Endodermal cell (in vitro differentiated cells): ENCODE measurements at regions not wholly inside any gene's neighbourhood (a gene's known extent, or its start where the extent isn't known, plus 50 kb on each side); places are given as distances from the start of the nearest gene placed in this dataset.

Experiments used
- DNase-seq: peaks from one replicate; pipeline ENCODE4 v3.0.0-alpha.2; 2017
- H3K27ac ChIP-seq: 2 replicates; pipeline ENCODE4 v1.5.1; 2013; ENCODE audit warnings: mild to moderate bottlenecking, low read depth, low read length, moderate library complexity
- H3K27me3 ChIP-seq: 2 replicates; pipeline ENCODE4 v1.6.1; 2013; ENCODE audit warnings: mild to moderate bottlenecking, low read length, moderate library complexity; ENCODE audit not compliant: insufficient read depth, control insufficient read depth, poor library complexity, severe bottlenecking
- H3K36me3 ChIP-seq: 2 replicates; pipeline ENCODE4 v1.7.0; 2013; ENCODE audit warnings: mild to moderate bottlenecking, low read length, moderate library complexity; ENCODE audit not compliant: control insufficient read depth, insufficient read depth
- H3K4me1 ChIP-seq: one replicate; pipeline ENCODE4 v1.7.0; 2013; ENCODE audit warnings: low read length; ENCODE audit not compliant: control insufficient read depth, insufficient read depth
- H3K4me3 ChIP-seq: 2 replicates; pipeline ENCODE4 v1.5.1; 2013; ENCODE audit warnings: mild to moderate bottlenecking, low read length, moderate library complexity
- H3K9ac ChIP-seq: 2 replicates; pipeline ENCODE4 v1.6.1; 2013; ENCODE audit warnings: mild to moderate bottlenecking, low read length, moderate library complexity; ENCODE audit not compliant: poor library complexity, severe bottlenecking; ENCODE audit errors: extremely low read depth
- H3K9me3 ChIP-seq: 2 replicates; pipeline ENCODE4 v1.6.1; 2013; ENCODE audit warnings: mild to moderate bottlenecking, low read length, moderate library complexity; ENCODE audit not compliant: control insufficient read depth
- H3K27ac Mint-ChIP-seq: 2 replicates; pipeline ENCODE4 v1.8.0; 2020; ENCODE audit warnings: mixed read lengths
- H3K27me3 Mint-ChIP-seq: 2 replicates; pipeline ENCODE4 v1.8.0; 2021; ENCODE audit warnings: mild to moderate bottlenecking, mixed read lengths; ENCODE audit not compliant: insufficient read depth
- H3K36me3 Mint-ChIP-seq: 2 replicates; pipeline ENCODE4 v1.8.0; 2020; ENCODE audit warnings: low read depth, mixed read lengths
- H3K4me1 Mint-ChIP-seq: 2 replicates; pipeline ENCODE4 v1.8.0; 2020; ENCODE audit warnings: mixed read lengths
- H3K4me3 Mint-ChIP-seq: 2 replicates; pipeline ENCODE4 v1.8.0; 2020; ENCODE audit warnings: mild to moderate bottlenecking, moderate library complexity, mixed read lengths
- H3K9me3 Mint-ChIP-seq: 2 replicates; pipeline ENCODE4 v1.8.0; 2020; ENCODE audit warnings: mild to moderate bottlenecking, mixed read lengths
- whole genome bisulfite sequencing, 2 experiments: methylation state at CpG; one replicate each; pipeline versions ENCODE4 v1.1.5 to v1.1.7; 2013; ENCODE audit warnings: missing lambda C conversion rate in 2 of 2, mixed read lengths in 1 of 2; ENCODE audit not compliant: insufficient coverage in 1 of 2, insufficient read length in 1 of 2; 5-methylcytosine and 5-hydroxymethylcytosine counted together
- TF ChIP-seq, protein P1 (sequence below): fragments of 200-600 bp; sonication (generic); conservative IDR thresholded peaks from 2 replicates; pipeline ENCODE4 v1.5.0; 2021; ENCODE audit warnings: antibody characterized with exemption, mild to moderate bottlenecking

DNA sequence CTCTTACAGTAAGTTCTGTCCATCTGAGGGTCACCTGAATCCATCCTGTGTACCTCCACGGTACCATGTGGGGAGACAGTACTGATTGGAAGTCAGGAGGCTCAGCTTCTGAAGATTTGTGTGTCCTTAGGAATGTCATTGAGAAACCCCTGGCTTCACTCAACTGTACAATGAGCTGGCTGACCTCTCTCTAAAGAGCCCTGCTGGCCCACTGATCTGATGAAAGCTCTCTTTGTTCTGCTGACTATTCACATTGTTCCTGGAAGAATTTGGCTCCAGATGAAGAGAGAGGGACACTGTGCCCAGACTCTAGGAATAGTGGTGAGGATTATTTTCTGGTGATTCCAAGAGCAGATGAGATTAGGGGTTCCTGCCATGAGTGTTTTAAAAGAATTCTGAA lies 141.2 kb downstream of the LURAP1L start:
- Histone ChIP-seq H3K27ac (no peak overlapping the region), H3K27me3 (no peaks in the 10 kb centered on the region), H3K36me3 (no peaks in the 10 kb centered on the region), H3K9me3 (no peaks in the 10 kb centered on the region), H3K4me3 (no peak overlapping the region), H3K4me1 (no peaks in the 10 kb centered on the region), H3K9ac (no peak overlapping the region)
- no peaks in the 10 kb centered on the region for H3K27me3 Mint-ChIP-seq
- no peak overlapping the region for H3K27ac Mint-ChIP-seq
- no peak for DNase-seq
- WGBS, 2 experiments, result 81% methylated on average over 1 of the region's 1 CpG; no CpG with 5 or more reads in 1 of the 2 experiments
- H3K9me3 Mint-ChIP-seq, result no peaks in the 10 kb centered on the region
- H3K4me1 Mint-ChIP-seq, result peaks cover 16% of the 10 kb centered on the region
- H3K36me3 Mint-ChIP-seq, result no peaks in the 10 kb centered on the region
- H3K4me3 Mint-ChIP-seq, result no peak overlapping the region
- TF ChIP-seq, protein P1, sequence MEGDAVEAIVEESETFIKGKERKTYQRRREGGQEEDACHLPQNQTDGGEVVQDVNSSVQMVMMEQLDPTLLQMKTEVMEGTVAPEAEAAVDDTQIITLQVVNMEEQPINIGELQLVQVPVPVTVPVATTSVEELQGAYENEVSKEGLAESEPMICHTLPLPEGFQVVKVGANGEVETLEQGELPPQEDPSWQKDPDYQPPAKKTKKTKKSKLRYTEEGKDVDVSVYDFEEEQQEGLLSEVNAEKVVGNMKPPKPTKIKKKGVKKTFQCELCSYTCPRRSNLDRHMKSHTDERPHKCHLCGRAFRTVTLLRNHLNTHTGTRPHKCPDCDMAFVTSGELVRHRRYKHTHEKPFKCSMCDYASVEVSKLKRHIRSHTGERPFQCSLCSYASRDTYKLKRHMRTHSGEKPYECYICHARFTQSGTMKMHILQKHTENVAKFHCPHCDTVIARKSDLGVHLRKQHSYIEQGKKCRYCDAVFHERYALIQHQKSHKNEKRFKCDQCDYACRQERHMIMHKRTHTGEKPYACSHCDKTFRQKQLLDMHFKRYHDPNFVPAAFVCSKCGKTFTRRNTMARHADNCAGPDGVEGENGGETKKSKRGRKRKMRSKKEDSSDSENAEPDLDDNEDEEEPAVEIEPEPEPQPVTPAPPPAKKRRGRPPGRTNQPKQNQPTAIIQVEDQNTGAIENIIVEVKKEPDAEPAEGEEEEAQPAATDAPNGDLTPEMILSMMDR, result no peak

DNA sequence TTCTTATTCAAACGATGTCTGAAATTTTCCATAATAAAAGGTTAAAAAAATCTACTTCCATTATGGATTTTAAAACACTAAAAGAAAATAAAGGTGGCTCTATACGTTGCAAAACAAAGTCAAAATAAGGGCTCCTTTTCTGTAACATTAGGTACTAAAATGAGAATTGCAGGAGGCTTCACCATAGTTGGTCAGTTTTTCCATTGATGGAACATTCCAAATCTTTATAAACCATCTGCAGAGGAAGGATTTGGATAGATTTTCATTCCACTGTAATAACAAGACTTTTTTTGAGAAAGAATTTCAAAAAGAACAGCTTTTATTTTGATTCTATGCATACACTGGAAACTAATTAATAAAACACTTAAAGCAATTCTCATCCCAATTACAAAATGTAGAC lies 145.6 kb downstream of the LURAP1L start:
- H3K27me3 Mint-ChIP-seq, result no peaks in the 10 kb centered on the region
- H3K27ac Mint-ChIP-seq, result no peak overlapping the region

DNA sequence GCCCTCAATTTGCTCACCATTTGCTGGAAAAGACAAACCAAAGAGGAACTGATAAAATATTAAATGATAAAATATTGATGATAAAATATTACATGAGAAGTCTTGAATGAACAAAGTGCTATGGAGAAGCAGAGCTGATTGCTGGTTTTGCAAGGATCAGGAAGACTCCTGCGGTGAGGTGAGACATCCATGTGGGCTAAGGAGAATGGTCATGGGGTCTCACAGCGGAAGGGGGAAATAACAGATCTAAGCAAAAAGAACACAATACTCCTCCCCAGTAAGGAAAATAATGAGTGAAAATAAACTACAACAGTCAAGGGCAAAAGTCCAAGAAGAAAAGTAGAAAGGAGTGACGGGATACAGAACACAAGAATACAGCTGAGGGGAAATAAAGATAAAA lies 146.8 kb downstream of the LURAP1L start:
- H3K27me3 Mint-ChIP-seq, result no peaks in the 10 kb centered on the region
- Histone ChIP-seq H3K9me3 (no peaks in the 10 kb centered on the region), H3K4me1 (no peaks in the 10 kb centered on the region), H3K27ac (no peak overlapping the region), H3K4me3 (no peak overlapping the region), H3K27me3 (no peaks in the 10 kb centered on the region), H3K36me3 (no peaks in the 10 kb centered on the region), H3K9ac (no peak overlapping the region)
- H3K36me3 Mint-ChIP-seq, result no peaks in the 10 kb centered on the region
- H3K4me3 Mint-ChIP-seq, result no peak overlapping the region
- no peak for DNase-seq
- H3K27ac Mint-ChIP-seq, result no peak overlapping the region
- no peaks in the 10 kb centered on the region for H3K9me3 Mint-ChIP-seq
- TF ChIP-seq, protein P1, result no peak
- H3K4me1 Mint-ChIP-seq, result peaks cover 8% of the 10 kb centered on the region
- WGBS, 2 experiments, result 90 to 96% methylated on average over 1 to 2 of the region's 3 CpGs

More for the DNA sequence above, 145.6 kb downstream of the LURAP1L start:
- H3K36me3 ChIP-seq, result no peaks in the 10 kb centered on the region
- DNase-seq, result no peak
- H3K4me3 Mint-ChIP-seq, result no peak overlapping the region
- H3K9me3 Mint-ChIP-seq, result no peaks in the 10 kb centered on the region
- H3K4me1 Mint-ChIP-seq, result peaks cover 12% of the 10 kb centered on the region
- H3K9ac ChIP-seq, result no peak overlapping the region
- no peak overlapping the region for H3K4me3 ChIP-seq
- H3K9me3 ChIP-seq, result no peaks in the 10 kb centered on the region
- H3K4me1 ChIP-seq, result no peaks in the 10 kb centered on the region
- no peaks in the 10 kb centered on the region for H3K36me3 Mint-ChIP-seq
- 83 to 100% methylated on average over 1 of the region's 2 CpGs for WGBS, 2 experiments
- TF ChIP-seq, protein P1, result no peak
- no peak overlapping the region for H3K27ac ChIP-seq
- H3K27me3 ChIP-seq, result no peaks in the 10 kb centered on the region
